ENCODE measurements at regions not wholly inside any gene's neighbourhood (a gene's known extent, or its start where the extent isn't known, plus 50 kb on each side); places are given as distances from the start of the nearest gene placed in this dataset.

DNA sequence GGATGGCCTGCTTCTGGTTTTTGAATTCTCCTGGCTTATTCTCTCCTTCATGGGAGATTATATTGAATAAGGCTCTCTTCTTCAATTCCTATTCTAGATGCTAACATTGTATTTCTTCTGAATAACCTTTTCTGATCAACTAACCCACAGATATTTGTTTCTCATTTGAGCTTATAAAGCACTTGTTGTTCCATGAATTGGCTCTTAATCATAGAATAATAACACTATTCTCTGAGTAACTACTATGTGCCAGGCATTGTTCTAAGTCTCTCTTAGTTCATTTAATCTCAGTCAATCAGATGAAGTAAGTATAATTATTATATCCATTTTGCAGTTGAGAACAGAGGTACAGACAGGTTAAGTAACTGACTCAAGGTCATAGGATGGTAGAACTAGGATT lies 136.3 kb upstream of the MLIP start:
- ChIA-PET POLR2A (no interaction called here), CTCF (interaction anchor here (0.6 kb wide), 1 partner anchor 187 kb away, joined by 4 read pairs; no protein-coding TSS in a partner anchor)
- no peak for DNase-seq (ENCODE audit: extremely low spot score)
- TF ChIP-seq L3MBTL2 (conservative IDR thresholded peaks at IDR 0.05) (no peak), TARDBP (IDR thresholded peaks at IDR 0.05) (no peak), ARNT (IDR thresholded peaks at IDR 0.05) (no peak), ZNF384 (IDR thresholded peaks at IDR 0.05) (no peak), FOXM1 (IDR thresholded peaks at IDR 0.05; ENCODE audit: borderline replicate concordance) (no peak), CTBP1 (IDR thresholded peaks at IDR 0.05; ENCODE audit: borderline replicate concordance) (no peak), BHLHE40 (IDR thresholded peaks at IDR 0.05; ENCODE audit: borderline replicate concordance) (no peak), FOXA1 (IDR thresholded peaks at IDR 0.05) (no peak), FOXK2 (IDR thresholded peaks at IDR 0.05) (no peak)

DNA sequence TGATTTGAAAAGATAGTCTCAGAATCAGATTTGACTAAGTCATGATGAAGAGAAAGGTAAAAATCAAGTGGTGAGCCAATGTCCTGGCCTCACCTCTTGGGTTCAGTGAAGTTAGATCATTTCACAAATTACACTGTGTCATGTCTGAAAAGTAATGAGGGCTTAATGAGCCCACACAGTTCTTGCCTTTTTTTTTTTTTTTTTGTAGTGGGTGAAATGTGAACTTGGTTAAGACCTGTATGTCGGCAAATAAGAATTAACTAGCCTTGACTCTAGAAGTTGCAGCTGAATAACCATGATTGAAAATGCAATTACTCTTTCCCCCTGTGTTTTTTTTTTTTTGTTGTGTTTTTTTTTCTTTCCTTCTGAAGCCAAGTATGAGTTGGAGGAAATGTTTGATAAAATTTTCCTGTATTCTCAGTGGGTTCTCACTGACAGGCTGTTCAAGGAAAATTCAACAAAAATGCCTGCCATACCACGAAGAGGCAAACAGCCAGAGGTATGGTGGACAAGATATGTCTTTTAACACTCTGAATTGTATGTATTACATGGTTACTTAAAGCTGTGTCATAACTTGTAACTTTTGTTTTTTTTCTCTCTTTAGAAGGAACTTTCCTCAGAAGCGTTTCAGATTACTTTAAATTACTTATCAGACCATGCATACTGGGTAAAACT lies 135.2 kb upstream of the MLIP start:
- TF ChIP-seq LEF1 (IDR thresholded peaks at IDR 0.05; ENCODE audit: borderline replicate concordance) (no peak), ARNT (IDR thresholded peaks at IDR 0.05) (no peak), FOXM1 (IDR thresholded peaks at IDR 0.05; ENCODE audit: borderline replicate concordance) (no peak), SUZ12 (IDR thresholded peaks at IDR 0.05) (no peak)
- CTCF ChIA-PET, result no interaction called here
- POLR2A ChIA-PET, result no interaction called here
- no peak for DNase-seq (ENCODE audit: extremely low spot score)

DNA sequence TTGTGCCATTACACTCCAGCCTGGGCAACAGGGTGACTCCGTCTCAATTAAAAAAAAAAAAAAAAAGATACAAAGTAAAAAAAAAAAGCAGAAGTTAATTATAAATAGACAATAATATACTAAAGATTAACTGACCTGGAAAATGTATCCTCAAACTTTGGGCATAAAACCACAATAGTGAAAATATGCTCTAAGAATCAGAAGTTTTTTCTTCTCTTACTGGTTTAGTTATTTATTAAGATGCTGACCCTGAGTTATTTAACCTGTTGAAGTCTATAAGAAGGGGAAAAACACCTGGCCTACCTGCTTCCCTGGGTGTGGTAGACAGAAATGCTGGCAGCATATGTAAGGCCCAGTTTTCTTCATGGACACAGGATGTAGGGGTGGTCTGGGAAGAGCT lies 133.7 kb upstream of the MLIP start:
- ChIA-PET CTCF (interaction anchor here (1.1 kb wide), 1 partner anchor 9 kb away, joined by 4 read pairs; no protein-coding TSS in a partner anchor), POLR2A (no interaction called here)
- DNase-seq (ENCODE audit: extremely low spot score), result no peak
- no peak for TF ChIP-seq CTBP1 (IDR thresholded peaks at IDR 0.05; ENCODE audit: borderline replicate concordance)
- TF ChIP-seq ARNT (IDR thresholded peaks at IDR 0.05), result no peak
- TF ChIP-seq SP1 (IDR thresholded peaks at IDR 0.05), result no peak
- TF ChIP-seq L3MBTL2 (conservative IDR thresholded peaks at IDR 0.05), result no peak
- no peak for TF ChIP-seq HDGF (IDR thresholded peaks at IDR 0.05; ENCODE audit: borderline replicate concordance)
- no peak for TF ChIP-seq ZNF384 (IDR thresholded peaks at IDR 0.05)

DNA sequence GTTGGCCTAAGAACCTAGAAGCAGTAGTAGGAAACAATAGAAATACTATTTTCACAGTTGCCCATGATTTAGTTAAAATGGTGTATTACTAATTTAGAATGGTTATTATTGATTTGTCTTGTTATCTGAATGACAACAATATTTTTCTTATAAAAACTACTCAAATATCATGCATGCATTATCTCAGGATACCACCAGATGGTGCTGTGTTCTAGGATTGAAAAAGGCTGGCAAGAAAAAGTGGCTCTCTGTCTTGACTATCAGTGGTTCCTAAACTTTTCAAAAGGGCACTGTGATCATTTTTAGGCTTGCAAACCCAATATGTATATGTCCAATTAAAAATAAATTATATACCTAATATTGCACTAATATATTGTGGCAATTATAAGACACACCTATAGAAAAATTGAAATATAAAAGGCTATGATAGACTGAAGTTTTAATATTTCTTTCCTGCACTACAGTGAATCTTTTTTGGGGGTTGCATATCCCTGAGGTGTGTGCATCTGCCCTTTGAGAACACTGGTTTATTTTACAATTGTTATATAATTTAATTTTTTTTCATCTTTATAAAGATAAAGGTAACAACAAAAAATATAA lies 131.7 kb upstream of the MLIP start:
- ChIA-PET POLR2A (no interaction called here), CTCF (no interaction called here)
- TF ChIP-seq LEF1 (IDR thresholded peaks at IDR 0.05; ENCODE audit: borderline replicate concordance) (no peak), FOXK2 (IDR thresholded peaks at IDR 0.05) (no peak), NFRKB (IDR thresholded peaks at IDR 0.05) (no peak), TARDBP (IDR thresholded peaks at IDR 0.05) (no peak), ELF4 (IDR thresholded peaks at IDR 0.05) (no peak), SUZ12 (IDR thresholded peaks at IDR 0.05) (no peak), ARNT (IDR thresholded peaks at IDR 0.05) (no peak), SP1 (IDR thresholded peaks at IDR 0.05) (no peak)
- TF ChIP-seq, protein P1, sequence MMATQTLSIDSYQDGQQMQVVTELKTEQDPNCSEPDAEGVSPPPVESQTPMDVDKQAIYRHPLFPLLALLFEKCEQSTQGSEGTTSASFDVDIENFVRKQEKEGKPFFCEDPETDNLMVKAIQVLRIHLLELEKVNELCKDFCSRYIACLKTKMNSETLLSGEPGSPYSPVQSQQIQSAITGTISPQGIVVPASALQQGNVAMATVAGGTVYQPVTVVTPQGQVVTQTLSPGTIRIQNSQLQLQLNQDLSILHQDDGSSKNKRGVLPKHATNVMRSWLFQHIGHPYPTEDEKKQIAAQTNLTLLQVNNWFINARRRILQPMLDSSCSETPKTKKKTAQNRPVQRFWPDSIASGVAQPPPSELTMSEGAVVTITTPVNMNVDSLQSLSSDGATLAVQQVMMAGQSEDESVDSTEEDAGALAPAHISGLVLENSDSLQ (IDR thresholded peaks at IDR 0.05), result no peak
- DNase-seq (ENCODE audit: extremely low spot score), result peak; percentile 52

DNA sequence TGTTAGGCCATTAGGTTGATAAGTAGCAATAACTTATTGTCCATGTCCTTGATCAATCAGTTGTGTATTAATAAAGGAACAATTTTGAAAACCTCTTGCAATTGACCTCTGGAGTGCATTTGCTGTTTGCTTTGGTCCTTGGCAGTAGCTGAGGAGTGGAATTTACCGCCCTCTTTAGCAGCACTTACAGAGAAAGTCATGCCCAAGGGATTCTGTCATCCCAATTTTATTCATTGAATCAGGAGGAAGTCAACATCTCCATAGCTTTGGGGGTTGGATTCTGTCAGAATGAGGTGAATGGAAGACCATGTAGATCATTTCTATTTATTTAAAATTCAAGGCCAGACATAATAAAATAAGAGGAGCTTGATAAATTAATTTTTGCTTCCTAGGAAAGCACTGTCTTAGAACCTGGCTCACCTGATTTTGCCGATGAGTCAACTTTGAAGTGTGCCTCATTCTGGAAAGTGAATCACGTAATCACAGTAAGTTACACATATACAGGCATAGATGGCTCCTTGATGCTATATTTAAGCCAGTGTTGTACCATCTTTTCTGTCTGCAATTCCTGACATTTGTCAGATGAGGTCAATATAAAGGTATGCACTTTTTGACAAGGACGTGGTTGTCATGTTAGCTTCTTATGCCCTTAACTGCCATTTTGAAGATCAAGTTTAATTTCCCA lies 128.7 kb upstream of the MLIP start:
- DNase-seq (ENCODE audit: extremely low spot score), result no peak
- CTCF ChIA-PET, result no interaction called here
- POLR2A ChIA-PET, result no interaction called here
- TF ChIP-seq TARDBP (IDR thresholded peaks at IDR 0.05), result no peak
- TF ChIP-seq L3MBTL2 (conservative IDR thresholded peaks at IDR 0.05), result no peak
- TF ChIP-seq FOXA1 (IDR thresholded peaks at IDR 0.05), result no peak
- TF ChIP-seq BHLHE40 (IDR thresholded peaks at IDR 0.05; ENCODE audit: borderline replicate concordance), result no peak
- no peak for TF ChIP-seq NFRKB (IDR thresholded peaks at IDR 0.05)
- TF ChIP-seq CTBP1 (IDR thresholded peaks at IDR 0.05; ENCODE audit: borderline replicate concordance), result no peak
- TF ChIP-seq HDGF (IDR thresholded peaks at IDR 0.05; ENCODE audit: borderline replicate concordance), result no peak
- TF ChIP-seq SP1 (IDR thresholded peaks at IDR 0.05), result no peak
- no peak for TF ChIP-seq FOXM1 (IDR thresholded peaks at IDR 0.05; ENCODE audit: borderline replicate concordance)
- no peak for TF ChIP-seq ELF4 (IDR thresholded peaks at IDR 0.05)
- TF ChIP-seq FOXK2 (IDR thresholded peaks at IDR 0.05), result no peak
- TF ChIP-seq, protein P1 (IDR thresholded peaks at IDR 0.05), result no peak
- TF ChIP-seq ZNF384 (IDR thresholded peaks at IDR 0.05), result no peak
- no peak for TF ChIP-seq ARNT (IDR thresholded peaks at IDR 0.05)
- no peak for TF ChIP-seq SUZ12 (IDR thresholded peaks at IDR 0.05)
- no peak for TF ChIP-seq LEF1 (IDR thresholded peaks at IDR 0.05; ENCODE audit: borderline replicate concordance)

DNA sequence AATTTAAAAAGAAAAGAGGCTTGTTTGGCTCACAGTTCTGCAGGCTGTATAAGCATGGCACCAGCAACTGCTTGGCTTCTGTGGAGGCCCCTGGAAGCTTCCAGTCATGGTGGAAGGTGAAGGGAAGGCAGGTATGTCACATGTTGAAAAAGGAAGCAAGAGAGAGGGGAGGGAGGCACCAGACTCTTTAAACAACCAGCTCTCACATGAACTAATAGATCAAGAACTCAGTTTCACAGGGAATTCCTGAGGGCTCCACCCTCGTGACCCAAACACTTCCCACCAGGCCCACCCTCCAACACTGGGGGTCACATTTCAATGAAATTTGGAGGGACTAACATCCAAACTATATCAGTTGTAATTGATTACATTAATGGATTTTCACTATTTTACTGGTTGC lies 127.9 kb upstream of the MLIP start:
- TF ChIP-seq CTBP1 (IDR thresholded peaks at IDR 0.05; ENCODE audit: borderline replicate concordance) (no peak), BHLHE40 (IDR thresholded peaks at IDR 0.05; ENCODE audit: borderline replicate concordance) (no peak), NFRKB (IDR thresholded peaks at IDR 0.05) (no peak), HDGF (IDR thresholded peaks at IDR 0.05; ENCODE audit: borderline replicate concordance) (no peak), FOXK2 (IDR thresholded peaks at IDR 0.05) (no peak), FOXM1 (IDR thresholded peaks at IDR 0.05; ENCODE audit: borderline replicate concordance) (no peak), ARNT (IDR thresholded peaks at IDR 0.05) (no peak)
- TF ChIP-seq, protein P1 (IDR thresholded peaks at IDR 0.05), result no peak
- no peak for DNase-seq (ENCODE audit: extremely low spot score)
- ChIA-PET CTCF (no interaction called here), POLR2A (no interaction called here)
